Brain microvascular endothelial cell (primary cell): ENCODE measurements at regions not wholly inside any gene's neighbourhood (a gene's known extent, or its start where the extent isn't known, plus 50 kb on each side); places are given as distances from the start of the nearest gene placed in this dataset.

ENCODE experiments used
- DNase-seq: peaks from one replicate; pipeline ENCODE4 v3.0.0-alpha.2; 2020
- H3K27ac ChIP-seq: fragments of 250-450 bp; sonication (Bioruptor Pico); 2 replicates; pipeline ENCODE4 v1.5.1; 2020; ENCODE audit warnings: mild to moderate bottlenecking, moderate library complexity
- H3K27me3 ChIP-seq: fragments of 250-450 bp; sonication (Bioruptor Pico); replicated peaks from 2 replicates; pipeline ENCODE4 v1.5.1; 2020; ENCODE audit warnings: mild to moderate bottlenecking
- H3K36me3 ChIP-seq: fragments of 250-450 bp; sonication (Bioruptor Pico); replicated peaks from 2 replicates; pipeline ENCODE4 v1.5.1; 2020; ENCODE audit warnings: mild to moderate bottlenecking
- H3K4me3 ChIP-seq: 2 replicates; pipeline ENCODE4 v1.5.1; 2011; ENCODE audit warnings: low read depth, mild to moderate bottlenecking, control low read depth, low read length, moderate library complexity
- in situ Hi-C: cut with HindIII; loops from 2 replicates; pipeline ENCODE4 v1.10.0; 2017; ENCODE audit warnings: low sequenced_read_pairs, low pct_ligation_motif_present
- TF ChIP-seq, protein P1 (sequence below): IDR thresholded peaks from 2 replicates; pipeline ENCODE4 v1.5.1; 2011; ENCODE audit warnings: low read depth, mild to moderate bottlenecking, moderate library complexity, low read length, control low read depth, inconsistent platforms; ENCODE audit errors: missing control alignments

DNA sequence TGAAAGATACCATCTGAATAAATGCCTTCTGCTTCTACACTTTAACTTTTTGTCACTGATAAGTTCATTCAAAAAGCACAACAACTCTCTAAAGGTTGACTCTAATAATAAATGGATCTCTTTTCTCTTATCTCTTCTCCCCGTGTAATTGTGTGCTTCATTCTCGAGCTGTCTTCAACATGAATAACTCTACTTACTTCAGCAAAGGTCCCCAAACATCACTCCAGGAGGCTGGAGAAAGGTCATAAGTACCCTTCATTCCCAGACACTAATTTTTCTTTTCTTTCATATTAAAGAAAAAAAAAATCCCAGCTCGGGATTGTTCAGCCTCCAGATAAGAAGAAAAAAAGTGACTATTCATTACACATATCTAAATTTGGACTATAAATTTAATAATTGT is 222.2 kb downstream of the FOXO1 start:
- TF ChIP-seq, protein P1, sequence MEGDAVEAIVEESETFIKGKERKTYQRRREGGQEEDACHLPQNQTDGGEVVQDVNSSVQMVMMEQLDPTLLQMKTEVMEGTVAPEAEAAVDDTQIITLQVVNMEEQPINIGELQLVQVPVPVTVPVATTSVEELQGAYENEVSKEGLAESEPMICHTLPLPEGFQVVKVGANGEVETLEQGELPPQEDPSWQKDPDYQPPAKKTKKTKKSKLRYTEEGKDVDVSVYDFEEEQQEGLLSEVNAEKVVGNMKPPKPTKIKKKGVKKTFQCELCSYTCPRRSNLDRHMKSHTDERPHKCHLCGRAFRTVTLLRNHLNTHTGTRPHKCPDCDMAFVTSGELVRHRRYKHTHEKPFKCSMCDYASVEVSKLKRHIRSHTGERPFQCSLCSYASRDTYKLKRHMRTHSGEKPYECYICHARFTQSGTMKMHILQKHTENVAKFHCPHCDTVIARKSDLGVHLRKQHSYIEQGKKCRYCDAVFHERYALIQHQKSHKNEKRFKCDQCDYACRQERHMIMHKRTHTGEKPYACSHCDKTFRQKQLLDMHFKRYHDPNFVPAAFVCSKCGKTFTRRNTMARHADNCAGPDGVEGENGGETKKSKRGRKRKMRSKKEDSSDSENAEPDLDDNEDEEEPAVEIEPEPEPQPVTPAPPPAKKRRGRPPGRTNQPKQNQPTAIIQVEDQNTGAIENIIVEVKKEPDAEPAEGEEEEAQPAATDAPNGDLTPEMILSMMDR, result no peak
- Histone ChIP-seq H3K27ac (peak overlapping the region; percentile 31), H3K36me3 (no peaks in the 10 kb centered on the region), H3K27me3 (no peaks in the 10 kb centered on the region), H3K4me3 (no peak overlapping the region)
- in situ Hi-C loops, result no loop called here
- no peak for DNase-seq

DNA sequence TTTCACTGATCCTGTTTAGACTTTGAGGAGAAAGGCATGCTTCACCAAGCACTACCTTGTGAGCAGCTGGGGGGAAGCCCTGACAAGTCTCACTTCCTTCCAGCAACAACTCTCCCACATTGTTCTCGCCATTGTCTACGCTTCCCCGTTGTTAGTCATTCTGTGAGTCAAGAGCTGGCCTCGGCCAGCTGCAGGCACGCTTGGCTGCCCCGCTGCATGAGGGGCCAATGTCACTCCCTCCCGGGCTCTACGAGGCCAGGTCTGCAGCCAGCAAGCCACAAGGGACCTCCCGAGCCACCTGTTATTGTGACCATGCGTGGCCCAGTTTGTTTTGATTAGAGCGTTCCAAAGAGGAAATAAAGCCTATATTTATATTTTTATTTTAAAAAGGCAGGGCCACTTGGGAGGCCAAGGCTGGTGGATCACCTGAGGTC is 220.9 kb downstream of the FOXO1 start:
- no peaks in the 10 kb centered on the region for H3K36me3 ChIP-seq
- H3K27ac ChIP-seq, result peak overlapping the region; percentile 59
- no peaks in the 10 kb centered on the region for H3K27me3 ChIP-seq
- TF ChIP-seq, protein P1, result no peak
- H3K4me3 ChIP-seq, result no peak overlapping the region
- peak; percentile 84 for DNase-seq
- in situ Hi-C loops, result no loop called here

DNA sequence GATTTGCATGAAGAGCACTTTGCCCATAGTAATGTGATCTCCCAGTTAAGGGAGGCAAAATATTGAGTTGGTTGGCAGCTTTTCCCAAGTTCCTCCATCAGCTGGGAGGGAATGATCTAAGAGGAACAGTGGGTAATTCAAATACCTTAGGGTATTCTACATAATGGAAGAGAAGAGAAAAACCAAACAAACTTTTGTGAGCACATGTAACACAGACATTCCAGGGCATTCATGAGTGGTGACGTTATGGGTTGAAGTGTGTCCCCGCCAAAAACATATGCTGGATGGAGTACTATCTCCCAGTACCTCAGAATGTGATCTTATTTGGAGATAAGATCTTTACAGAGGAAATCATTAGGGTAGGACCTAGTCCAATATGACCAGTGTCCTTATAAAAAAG is 220.1 kb downstream of the FOXO1 start:
- in situ Hi-C loops, result no loop called here
- DNase-seq, result no peak
- Histone ChIP-seq H3K27ac (no peak overlapping the region), H3K4me3 (no peak overlapping the region), H3K27me3 (no peaks in the 10 kb centered on the region), H3K36me3 (no peaks in the 10 kb centered on the region)
- TF ChIP-seq, protein P1, result no peak

DNA sequence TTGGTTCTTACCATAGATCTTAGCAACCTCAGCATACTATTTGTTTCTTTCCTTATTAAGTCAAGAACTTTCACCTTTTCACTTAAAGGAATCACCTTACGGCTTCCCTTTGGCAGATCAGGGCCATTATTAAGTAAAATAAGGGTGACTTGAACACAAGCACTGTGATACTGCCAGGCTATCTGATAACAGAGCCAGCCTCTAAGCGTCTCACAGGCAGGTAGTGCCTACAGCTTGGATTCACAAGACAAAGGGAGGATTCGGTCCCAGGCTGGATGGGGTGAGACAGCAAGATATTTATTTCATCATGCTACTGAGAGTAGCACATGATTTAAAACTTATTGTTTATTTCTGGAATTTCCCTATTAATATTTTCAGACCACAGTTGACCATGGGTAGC is 218.6 kb downstream of the FOXO1 start:
- H3K27ac ChIP-seq, result no peak overlapping the region
- TF ChIP-seq, protein P1, result no peak
- H3K36me3 ChIP-seq, result no peaks in the 10 kb centered on the region
- no peak overlapping the region for H3K4me3 ChIP-seq
- no peak for DNase-seq
- in situ Hi-C loops, result no loop called here
- no peaks in the 10 kb centered on the region for H3K27me3 ChIP-seq

DNA sequence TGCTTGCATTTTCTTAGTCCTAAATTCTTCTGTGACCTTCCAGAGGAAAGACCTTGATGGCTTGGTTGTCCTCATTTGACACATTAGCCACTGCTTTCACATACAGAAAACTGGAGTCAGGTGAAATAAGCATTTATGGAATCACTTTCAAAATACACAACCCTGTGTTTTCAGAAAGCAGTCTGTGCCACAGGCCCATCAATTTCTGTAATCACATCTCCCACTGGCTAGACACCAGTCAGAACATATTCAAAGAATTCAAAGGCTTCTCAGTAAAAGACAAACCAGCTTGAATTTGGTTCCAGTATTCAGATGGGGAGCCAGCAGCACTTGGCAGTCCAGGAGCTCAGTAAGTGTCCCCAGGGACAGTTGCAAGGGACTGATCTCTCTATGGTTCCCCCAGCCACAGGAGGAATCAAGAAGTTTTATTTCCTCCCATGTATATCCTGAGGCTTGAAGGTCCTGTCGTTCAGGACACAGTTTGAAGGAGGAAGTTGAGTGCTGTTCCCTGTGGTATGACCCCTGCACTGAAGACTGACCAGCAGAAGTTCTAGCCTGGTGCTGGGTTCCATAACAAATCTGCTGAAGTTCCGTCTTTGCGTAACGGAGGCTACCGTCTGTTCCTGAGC is 214.3 kb downstream of the FOXO1 start:
- TF ChIP-seq, protein P1, result no peak
- Histone ChIP-seq H3K27me3 (no peaks in the 10 kb centered on the region), H3K27ac (no peak overlapping the region), H3K4me3 (no peak overlapping the region), H3K36me3 (no peaks in the 10 kb centered on the region)
- in situ Hi-C loops, result no loop called here
- no peak for DNase-seq

DNA sequence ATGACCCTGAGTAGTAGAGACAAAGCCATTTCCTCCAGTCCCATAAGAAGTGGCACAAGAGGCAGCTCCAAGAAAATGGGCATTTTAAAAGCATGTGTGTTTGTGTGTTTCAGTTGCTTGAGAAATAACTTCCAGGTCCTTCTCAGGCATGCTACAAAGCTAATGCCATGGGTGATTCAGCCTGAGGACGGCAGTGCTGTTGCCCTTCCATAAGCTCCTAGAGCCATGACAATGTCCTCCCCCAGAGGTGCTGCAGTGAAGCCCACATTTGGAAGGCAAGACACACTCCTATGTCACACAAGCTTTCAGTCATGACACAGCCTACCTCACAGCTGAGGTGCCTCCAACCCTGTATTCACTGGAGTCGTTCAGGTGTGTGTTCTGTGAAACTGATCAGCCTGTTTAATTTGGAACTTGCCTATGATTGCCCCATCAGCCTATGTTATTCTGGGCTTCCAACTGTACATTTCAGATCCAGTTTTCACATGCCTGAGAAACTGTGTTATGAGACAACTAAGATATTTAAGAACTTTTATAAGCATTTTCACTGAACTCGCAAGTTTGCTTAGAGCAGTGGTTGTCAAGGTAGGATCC is 213.6 kb downstream of the FOXO1 start:
- H3K27ac ChIP-seq, result no peak overlapping the region
- no peaks in the 10 kb centered on the region for H3K36me3 ChIP-seq
- no peak overlapping the region for H3K4me3 ChIP-seq
- in situ Hi-C loops, result no loop called here
- H3K27me3 ChIP-seq, result no peaks in the 10 kb centered on the region
- DNase-seq, result no peak
- TF ChIP-seq, protein P1, result no peak
